ENCODE measurements at regions not wholly inside any gene's neighbourhood (a gene's known extent, or its start where the extent isn't known, plus 50 kb on each side); places are given as distances from the start of the nearest gene placed in this dataset.

DNA sequence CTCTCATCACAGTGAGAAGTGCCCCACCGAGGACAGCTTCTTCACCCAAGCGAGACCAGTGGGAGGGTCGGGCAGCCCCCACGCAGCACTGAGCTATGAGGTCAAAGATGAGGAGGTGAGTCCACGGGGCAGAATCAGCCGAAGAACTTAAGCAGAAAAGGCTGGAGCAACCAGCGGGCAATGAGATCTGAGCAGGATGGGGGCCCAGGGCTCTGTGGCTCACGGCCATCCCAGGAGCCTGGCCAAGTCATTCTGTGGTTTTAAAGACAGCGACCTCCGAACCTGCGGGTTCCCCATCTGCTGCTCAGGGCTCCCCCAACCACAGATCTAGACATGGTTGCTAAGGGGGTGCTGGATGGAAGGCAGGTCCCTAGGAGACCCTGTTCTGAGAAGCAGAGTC lies 202.6 kb downstream of the RBFOX3 start:
- H2BK15ac ChIP-seq (ENCODE audit: low read depth, low read length) = no peak overlapping the region
- H3K14ac ChIP-seq (ENCODE audit: insufficient read depth, low read length) = no peak overlapping the region
- H3K23me2 ChIP-seq (ENCODE audit: insufficient read length, low read depth, low read length, poor library complexity, severe bottlenecking) = no peaks in the 10 kb centered on the region
- Mint-ChIP-seq H3K4me1 (peaks cover 8 to 10% of the 10 kb centered on the region in 2 experiments), H3K36me3 (ENCODE audit: insufficient read depth in 1 of 3, low read depth in 3 of 3) (no peaks in the 10 kb centered on the region), H3K27me3 (ENCODE audit: low read depth) (peaks cover 38% of the 10 kb centered on the region), H3K9me3 (no peaks in the 10 kb centered on the region; a peak in 1 of 5 replicates), H3K4me3 (no peak overlapping the region), H3K27ac (no peak overlapping the region)
- H3K18ac ChIP-seq (ENCODE audit: insufficient read length, low read depth, low read length) = no peak overlapping the region
- H4K91ac ChIP-seq (ENCODE audit: insufficient read length, low read depth, low read length) = no peak overlapping the region
- H3K9me3 ChIP-seq (ENCODE audit: control insufficient read depth, low read depth, low read length) = no peaks in the 10 kb centered on the region
- no CpG with 5 or more reads among the region's 11 CpGs for WGBS (ENCODE audit: extremely low coverage, insufficient read length, low lambda C conversion rate)
- H3K4ac ChIP-seq (ENCODE audit: low read depth, low read length) = no peak overlapping the region
- no peaks in the 10 kb centered on the region for H3K4me1 ChIP-seq (ENCODE audit: insufficient read depth, low read length)
- no peak overlapping the region for H3T11ph ChIP-seq (ENCODE audit: low read length)
- H2AK5ac ChIP-seq (ENCODE audit: insufficient read length, low read length) = no peak overlapping the region
- H2BK120ac ChIP-seq (ENCODE audit: low read depth, low read length, poor library complexity, severe bottlenecking) = no peak overlapping the region
- no peak overlapping the region for H3K27ac ChIP-seq (ENCODE audit: insufficient read length, low read depth, low read length)
- H3K9ac ChIP-seq (ENCODE audit: extremely low read depth, insufficient read length, low read length) = no peak overlapping the region
- H3K23ac ChIP-seq (ENCODE audit: insufficient read length, low read depth, low read length) = no peak overlapping the region
- H3K79me2 ChIP-seq (ENCODE audit: insufficient read depth, low read length) = no peaks in the 10 kb centered on the region
- no peak overlapping the region for H2BK12ac ChIP-seq (ENCODE audit: insufficient read length, low read depth, low read length)
- H4K5ac ChIP-seq (ENCODE audit: insufficient read length, low read depth, low read length) = no peak overlapping the region
- no peak overlapping the region for H2BK5ac ChIP-seq (ENCODE audit: insufficient read length, low read length)
- DNase-seq = no peak
- no peak overlapping the region for H2BK20ac ChIP-seq (ENCODE audit: low read depth, low read length, poor library complexity, severe bottlenecking)
- no peaks in the 10 kb centered on the region; the same call in 1 of the 2 replicates for H3K27me3 ChIP-seq (ENCODE audit: insufficient read depth, low read length)
- H4K20me1 ChIP-seq (ENCODE audit: control insufficient read depth, insufficient read depth, insufficient read length) = no peaks in the 10 kb centered on the region
- TF ChIP-seq, protein P1, sequence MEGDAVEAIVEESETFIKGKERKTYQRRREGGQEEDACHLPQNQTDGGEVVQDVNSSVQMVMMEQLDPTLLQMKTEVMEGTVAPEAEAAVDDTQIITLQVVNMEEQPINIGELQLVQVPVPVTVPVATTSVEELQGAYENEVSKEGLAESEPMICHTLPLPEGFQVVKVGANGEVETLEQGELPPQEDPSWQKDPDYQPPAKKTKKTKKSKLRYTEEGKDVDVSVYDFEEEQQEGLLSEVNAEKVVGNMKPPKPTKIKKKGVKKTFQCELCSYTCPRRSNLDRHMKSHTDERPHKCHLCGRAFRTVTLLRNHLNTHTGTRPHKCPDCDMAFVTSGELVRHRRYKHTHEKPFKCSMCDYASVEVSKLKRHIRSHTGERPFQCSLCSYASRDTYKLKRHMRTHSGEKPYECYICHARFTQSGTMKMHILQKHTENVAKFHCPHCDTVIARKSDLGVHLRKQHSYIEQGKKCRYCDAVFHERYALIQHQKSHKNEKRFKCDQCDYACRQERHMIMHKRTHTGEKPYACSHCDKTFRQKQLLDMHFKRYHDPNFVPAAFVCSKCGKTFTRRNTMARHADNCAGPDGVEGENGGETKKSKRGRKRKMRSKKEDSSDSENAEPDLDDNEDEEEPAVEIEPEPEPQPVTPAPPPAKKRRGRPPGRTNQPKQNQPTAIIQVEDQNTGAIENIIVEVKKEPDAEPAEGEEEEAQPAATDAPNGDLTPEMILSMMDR (conservative IDR thresholded peaks at IDR 0.05) = no peak
- H4K8ac ChIP-seq (replicated peaks; ENCODE audit: insufficient read length, low read depth, low read length) = no peak overlapping the region
- H3K4me2 ChIP-seq (ENCODE audit: insufficient read depth, insufficient read length, low read length) = no peak overlapping the region
- H2AFZ ChIP-seq (ENCODE audit: low read length) = no peak overlapping the region
- H3K56ac ChIP-seq (ENCODE audit: insufficient read length, low read depth, low read length) = no peak overlapping the region
- no peaks in the 10 kb centered on the region for H3K79me1 ChIP-seq (ENCODE audit: insufficient read depth, low read depth, low read length, poor library complexity, severe bottlenecking)

Measured in H9 (cell line).